Ishikawa (cell line): ENCODE measurements at regions not wholly inside any gene's neighbourhood (a gene's known extent, or its start where the extent isn't known, plus 50 kb on each side); places are given as distances from the start of the nearest gene placed in this dataset.

Experiments
- CEBPB ChIP-seq: IDR thresholded peaks from 2 replicates; pipeline ENCODE4 v1.6.1; 2012
- EP300 ChIP-seq: IDR thresholded peaks from 2 replicates; pipeline ENCODE4 v1.6.1; 2012; ENCODE audit warnings: borderline replicate concordance
- FOXM1 ChIP-seq: IDR thresholded peaks from 2 replicates; pipeline ENCODE4 v1.6.1; 2012; ENCODE audit warnings: low read depth, borderline replicate concordance
- RAD21 ChIP-seq: IDR thresholded peaks from 2 replicates; pipeline ENCODE4 v1.6.1; 2012; ENCODE audit warnings: low read depth
- TAF1 ChIP-seq: IDR thresholded peaks from 2 replicates; pipeline ENCODE4 v1.6.1; 2012; ENCODE audit warnings: low read depth, mild to moderate bottlenecking
- TEAD4 ChIP-seq: IDR thresholded peaks from 2 replicates; pipeline ENCODE4 v1.6.1; 2012
- ZBTB7A ChIP-seq: IDR thresholded peaks from 2 replicates; pipeline ENCODE4 v1.6.1; 2012; ENCODE audit warnings: low read depth

DNA sequence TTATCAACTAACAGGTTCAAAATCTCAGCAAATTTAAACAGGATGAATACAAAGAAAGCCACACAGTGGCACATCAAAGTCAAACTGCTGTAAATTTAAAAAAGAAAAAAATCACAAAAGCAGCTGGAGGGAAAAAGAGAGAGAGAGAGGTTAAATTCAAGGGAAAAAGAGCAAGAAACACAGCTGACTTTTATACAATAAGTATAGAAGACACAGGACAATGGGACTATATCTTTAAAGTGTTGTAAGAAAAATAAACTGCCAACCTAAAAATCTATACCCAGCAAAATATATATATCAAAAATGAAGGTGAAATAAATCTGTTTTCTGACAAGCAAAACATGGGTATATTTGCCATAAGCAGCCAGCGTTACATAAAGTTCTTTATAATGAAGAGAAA lies 261.5 kb downstream of the TLE1 start:
- TF ChIP-seq ZBTB7A (no peak), TEAD4 (no peak), FOXM1 (no peak), EP300 (no peak), RAD21 (no peak), CEBPB (no peak), TAF1 (no peak)
